GM18499 (cell line): ENCODE measurements at regions not wholly inside any gene's neighbourhood (a gene's known extent, or its start where the extent isn't known, plus 50 kb on each side); places are given as distances from the start of the nearest gene placed in this dataset.
"Not testable (repeated sequence)": the region's sequence is repeated elsewhere in the genome, so short reads cannot be mapped to it uniquely, and the experiment has no call there.

Source experiments
- ATAC-seq: cut with Tn5 transposase; IDR thresholded peaks from one replicate; pipeline ENCODE4 v1.9.1; 2021; ENCODE audit warnings: moderate number of reproducible peaks; ENCODE audit not compliant: insufficient read depth, unreplicated experiment

DNA sequence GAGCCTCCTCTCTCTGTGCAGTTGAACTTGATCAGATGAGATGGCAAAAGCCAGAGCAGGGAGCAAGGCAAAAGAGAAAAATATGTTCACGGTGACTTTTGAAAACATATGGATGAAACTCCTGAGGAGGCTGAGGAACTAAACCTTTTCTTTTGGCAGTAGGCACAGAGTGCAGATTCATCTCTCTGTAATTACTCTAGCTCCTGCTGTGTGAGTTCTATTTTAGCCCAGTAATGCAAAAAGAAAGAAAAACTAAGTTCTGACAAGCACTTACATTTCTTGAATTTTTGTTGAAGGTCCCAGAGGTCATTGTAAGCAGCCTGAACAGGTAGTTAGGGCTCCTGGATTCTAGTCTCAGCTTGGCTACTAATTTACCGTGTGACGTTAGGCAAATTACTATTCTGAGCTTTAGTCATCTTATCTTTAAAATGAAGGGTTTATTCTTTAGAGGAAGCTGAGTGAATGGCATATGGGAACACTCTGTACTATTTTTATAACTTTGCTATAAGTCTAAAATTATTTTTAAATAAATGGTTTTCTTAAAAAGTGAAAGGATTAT, 114.7 kb upstream of the NBPF26 start:
- not testable (repeated sequence) for ATAC-seq

DNA sequence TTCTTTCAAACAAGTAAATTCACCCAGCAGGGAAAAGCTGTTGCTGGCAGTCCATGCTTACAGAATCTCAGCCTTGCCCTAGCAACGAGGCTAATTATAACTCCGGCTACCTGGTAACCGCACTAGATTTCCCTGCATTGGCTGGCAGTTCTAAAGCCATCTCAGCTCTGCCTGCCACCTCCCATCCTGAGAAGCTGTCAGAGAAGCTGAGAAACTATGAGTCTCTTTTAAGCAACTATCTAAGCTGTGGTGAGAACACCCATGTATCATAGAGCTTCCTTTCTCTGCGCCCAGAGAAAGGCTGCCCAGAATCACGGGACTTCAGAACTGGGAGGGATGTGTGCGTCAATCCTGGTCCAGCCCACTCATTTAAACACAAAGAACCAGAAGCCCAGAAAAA, 113.9 kb upstream of the NBPF26 start:
- not testable (repeated sequence) for ATAC-seq

GRCh38 chr1:120614931-120615639, 108.7 kb upstream of the NBPF26 start:
- not testable (repeated sequence) for ATAC-seq

DNA sequence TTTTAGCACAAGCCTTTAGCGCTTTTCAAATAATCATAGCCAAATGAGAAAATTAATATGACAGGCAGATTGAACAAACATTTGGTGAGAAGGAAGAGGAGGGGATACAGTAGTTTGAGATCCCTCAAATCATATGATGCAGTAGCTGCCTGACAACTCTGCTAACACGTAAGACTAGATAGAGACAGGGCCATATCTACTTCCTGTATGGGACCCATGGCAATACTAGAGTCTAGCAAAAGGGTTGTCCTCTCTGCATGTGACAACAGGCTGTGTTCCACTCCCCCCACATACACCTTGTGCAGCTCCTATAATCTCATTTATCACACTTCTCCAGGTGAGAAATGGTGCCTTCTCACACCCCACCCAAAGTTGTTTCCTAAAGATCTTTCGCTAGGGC, 106.3 kb upstream of the NBPF26 start:
- not testable (repeated sequence) for ATAC-seq

- ATAC-seq = not testable (repeated sequence)
These were observed 103.7 kb upstream of the NBPF26 start for GRCh38 chr1:120619867-120620692.

DNA sequence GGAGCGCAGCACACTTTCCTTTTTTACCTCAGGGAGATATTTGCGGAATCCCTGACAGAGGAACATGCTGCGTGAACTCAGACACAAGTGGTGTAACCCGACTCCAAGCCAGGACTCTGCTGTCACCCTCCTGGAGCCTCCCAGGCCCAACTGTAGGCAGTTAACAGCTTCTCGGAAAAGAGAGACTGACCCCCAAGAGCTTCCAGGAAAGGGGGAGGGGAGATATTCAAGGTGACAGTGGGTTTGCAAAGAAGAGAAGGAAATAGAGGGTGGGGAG, 103.1 kb upstream of the NBPF26 start:
- ATAC-seq = not testable (repeated sequence)

DNA sequence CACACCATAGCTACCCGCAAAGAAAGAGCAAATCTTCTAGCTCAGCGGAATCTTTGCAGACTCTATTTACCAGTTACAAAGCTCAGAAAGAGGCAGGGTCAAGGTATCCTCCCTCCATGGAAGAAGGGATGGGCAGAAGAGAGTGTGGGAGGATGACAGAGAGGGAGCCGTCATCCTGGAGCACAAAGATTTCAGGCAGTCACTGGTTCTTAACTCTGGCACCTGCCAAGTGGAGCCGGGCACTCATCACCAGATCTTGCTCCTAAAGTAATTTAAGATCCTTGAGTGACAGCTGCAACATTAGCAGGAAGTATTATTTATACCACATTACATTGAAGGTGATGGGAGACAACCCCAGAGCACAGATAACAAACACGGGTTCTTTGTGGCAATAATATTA, 102.5 kb upstream of the NBPF26 start:
- ATAC-seq = not testable (repeated sequence)

DNA sequence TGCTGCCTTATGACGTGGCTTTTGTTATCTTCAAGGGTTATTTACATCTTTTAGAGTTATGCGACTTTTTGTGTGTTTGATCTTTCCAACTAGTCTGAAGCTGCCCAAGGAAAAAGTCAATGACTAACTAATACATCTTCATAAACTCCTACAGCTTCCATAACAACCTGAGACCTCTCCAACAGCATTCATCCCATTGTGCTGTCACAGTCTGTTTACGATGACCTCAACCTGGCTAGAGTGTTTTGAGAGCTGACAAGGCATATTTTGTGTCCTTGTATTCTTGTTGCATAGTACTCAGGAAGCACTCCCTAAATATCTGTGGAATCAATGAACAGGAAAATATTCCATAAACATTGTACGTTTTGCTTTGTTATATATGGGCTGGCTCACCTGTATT, 100.2 kb upstream of the NBPF26 start:
- not testable (repeated sequence) for ATAC-seq

GRCh38 chr1:120624565-120625064, 99.1 kb upstream of the NBPF26 start:
- ATAC-seq = not testable (repeated sequence)

DNA sequence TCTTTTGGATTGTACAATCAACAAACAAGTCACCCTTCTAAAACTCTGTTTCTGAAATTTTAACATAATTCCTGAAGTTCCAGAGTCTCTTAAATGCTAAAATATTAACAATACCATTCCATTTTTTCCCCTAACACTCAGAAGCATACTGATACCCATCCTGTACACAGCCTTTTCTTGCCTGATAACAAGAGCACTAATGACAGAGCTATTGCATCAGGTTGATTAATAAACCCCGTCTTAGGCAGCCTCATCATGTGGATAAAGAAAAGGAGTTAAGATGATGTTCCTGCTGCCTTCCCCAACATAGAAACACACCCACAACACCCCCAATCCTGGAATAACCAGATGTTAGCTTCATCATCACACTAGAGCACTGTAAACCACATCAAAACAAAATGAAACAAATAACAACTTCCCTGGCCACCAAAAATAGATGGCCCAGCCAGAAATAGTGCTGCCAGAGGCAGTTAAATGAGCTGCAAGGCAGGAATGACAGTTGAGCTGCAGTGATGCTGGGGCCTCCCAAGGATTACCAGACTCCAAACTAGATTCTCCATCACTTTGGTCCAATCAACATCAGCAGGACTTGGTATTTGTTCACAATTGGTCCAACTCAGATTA, 93.8 kb upstream of the NBPF26 start:
- not testable (repeated sequence) for ATAC-seq

GRCh38 chr1:120634816-120635806, 88.6 kb upstream of the NBPF26 start:
- ATAC-seq = not testable (repeated sequence)

GRCh38 chr1:120640261-120641013, 83.3 kb upstream of the NBPF26 start:
- not testable (repeated sequence) for ATAC-seq

GRCh38 chr1:120641014-120641302, 82.8 kb upstream of the NBPF26 start:
- ATAC-seq = not testable (repeated sequence)

- ATAC-seq = not testable (repeated sequence)
These were observed 76.6 kb upstream of the NBPF26 start for GRCh38 chr1:120647182-120647581.

DNA sequence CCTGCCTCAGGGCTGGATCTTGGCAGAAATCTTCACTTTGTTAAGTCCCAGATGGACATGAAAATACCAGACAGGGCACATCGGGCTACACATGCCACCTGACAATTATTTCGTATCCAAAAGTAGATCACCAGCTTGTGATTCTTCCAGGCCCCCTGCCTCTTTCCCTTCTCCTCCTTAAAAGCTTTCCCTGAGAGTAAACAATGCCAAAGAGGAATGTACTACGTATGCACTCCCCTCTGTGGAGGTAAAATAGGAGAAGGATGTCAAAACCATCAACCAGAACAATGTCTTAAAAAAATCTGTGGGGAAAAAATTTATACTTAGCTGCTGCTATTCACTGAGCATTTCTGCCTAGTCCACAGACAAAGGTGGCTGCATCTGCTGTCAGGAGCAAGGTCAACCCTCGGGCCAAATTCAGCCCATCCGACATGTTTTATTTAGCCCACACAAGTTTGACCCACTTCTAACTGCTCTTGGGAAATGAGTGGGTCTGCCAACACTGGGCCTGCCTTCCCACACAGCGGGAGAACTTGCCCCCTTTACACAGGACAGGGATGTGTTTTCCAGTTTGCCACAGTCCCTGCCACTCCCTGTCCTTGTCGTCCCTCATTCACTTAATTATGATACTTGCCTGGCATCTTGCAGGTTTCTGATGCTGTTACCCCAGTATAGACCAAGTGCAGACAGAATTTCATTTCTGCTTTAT, 74.7 kb upstream of the NBPF26 start:
- ATAC-seq = not testable (repeated sequence)

- ATAC-seq = not testable (repeated sequence)
These were observed 74.0 kb upstream of the NBPF26 start for GRCh38 chr1:120649730-120650129.

GRCh38 chr1:120654114-120654513, 69.6 kb upstream of the NBPF26 start:
- ATAC-seq = not testable (repeated sequence)

- ATAC-seq = not testable (repeated sequence)
These were observed 68.4 kb upstream of the NBPF26 start for GRCh38 chr1:120655394-120655793.
